GM21576 (cell line): ENCODE measurements at regions not wholly inside any gene's neighbourhood (a gene's known extent, or its start where the extent isn't known, plus 50 kb on each side); places are given as distances from the start of the nearest gene placed in this dataset.

Experiments used
- ATAC-seq: cut with Tn5 transposase; IDR thresholded peaks from one replicate; pipeline ENCODE4 v1.9.1; 2021; ENCODE audit warnings: mild to moderate bottlenecking, moderate library complexity; ENCODE audit not compliant: unreplicated experiment

GRCh38 chr3:59593380-59593779 lies 543.6 kb upstream of the CFAP20DC start:
- ATAC-seq, result no peak

GRCh38 chr3:59580996-59581395 lies 531.2 kb upstream of the CFAP20DC start:
- no peak for ATAC-seq

- no peak for ATAC-seq
Measured at GRCh38 chr3:59580499-59580898, 530.7 kb upstream of the CFAP20DC start.

GRCh38 chr3:59578129-59578528 lies 528.3 kb upstream of the CFAP20DC start:
- ATAC-seq, result no peak

GRCh38 chr3:59576606-59577005 lies 526.8 kb upstream of the CFAP20DC start:
- ATAC-seq, result no peak

- peak; percentile 71 for ATAC-seq
Measured at GRCh38 chr3:59575113-59576001, 525.5 kb upstream of the CFAP20DC start.

GRCh38 chr3:59573911-59574310 lies 524.1 kb upstream of the CFAP20DC start:
- ATAC-seq, result no peak

GRCh38 chr3:59572106-59572505 lies 522.3 kb upstream of the CFAP20DC start:
- ATAC-seq, result no peak

- ATAC-seq, result no peak
Measured at GRCh38 chr3:59570806-59571205, 521.0 kb upstream of the CFAP20DC start.

- ATAC-seq, result no peak
Measured at GRCh38 chr3:59567661-59568060, 517.8 kb upstream of the CFAP20DC start.

GRCh38 chr3:59566481-59566975 lies 516.7 kb upstream of the CFAP20DC start:
- peak; percentile 97 for ATAC-seq

GRCh38 chr3:59565125-59565524 lies 515.3 kb upstream of the CFAP20DC start:
- ATAC-seq, result no peak

GRCh38 chr3:59563966-59564365 lies 514.1 kb upstream of the CFAP20DC start:
- no peak for ATAC-seq

- no peak for ATAC-seq
Measured at GRCh38 chr3:59563072-59563605, 513.3 kb upstream of the CFAP20DC start.

GRCh38 chr3:59559721-59560435 lies 510.1 kb upstream of the CFAP20DC start:
- ATAC-seq, result no peak

GRCh38 chr3:59558906-59559720 lies 509.3 kb upstream of the CFAP20DC start:
- ATAC-seq, result no peak

GRCh38 chr3:59555593-59556315 lies 505.9 kb upstream of the CFAP20DC start:
- no peak for ATAC-seq

GRCh38 chr3:59553076-59553475 lies 503.3 kb upstream of the CFAP20DC start:
- no peak for ATAC-seq

GRCh38 chr3:59551834-59552233 lies 502.0 kb upstream of the CFAP20DC start:
- ATAC-seq, result no peak

- no peak for ATAC-seq
Measured at GRCh38 chr3:59549962-59550361, 500.1 kb upstream of the CFAP20DC start.
